HAP-1 (cell line): ENCODE measurements at regions not wholly inside any gene's neighbourhood (a gene's known extent, or its start where the extent isn't known, plus 50 kb on each side); places are given as distances from the start of the nearest gene placed in this dataset.
"Not testable (repeated sequence)": the region's sequence is repeated elsewhere in the genome, so short reads cannot be mapped to it uniquely, and the experiment has no call there.

Experiments
- DNase-seq, 2 experiments: peaks; one replicate each; pipeline ENCODE4 v3.0.0-alpha.2; 2016 to 2020; ENCODE audit warnings: low spot score in 2 of 2
- H3K27me3 ChIP-seq: fragments of 250-450 bp; sonication (Bioruptor Pico); 2 replicates; pipeline ENCODE4 v1.5.1; 2020; ENCODE audit warnings: low read depth, mild to moderate bottlenecking, moderate library complexity
- H3K36me3 ChIP-seq: fragments of 250-450 bp; sonication (Bioruptor Pico); replicated peaks from 2 replicates; pipeline ENCODE4 v1.5.1; 2020; ENCODE audit warnings: mild to moderate bottlenecking
- H3K4me1 ChIP-seq: fragments of 250-450 bp; sonication (Bioruptor Pico); 2 replicates; pipeline ENCODE4 v1.5.1; 2020; ENCODE audit warnings: mild to moderate bottlenecking
- H3K4me3 ChIP-seq: fragments of 250-450 bp; sonication (Bioruptor Pico); 2 replicates; pipeline ENCODE4 v1.5.1; 2020; ENCODE audit warnings: mild to moderate bottlenecking, moderate library complexity
- H3K9me3 ChIP-seq: fragments of 250-450 bp; sonication (Bioruptor Pico); 2 replicates; pipeline ENCODE4 v1.5.1; 2020; ENCODE audit warnings: mild to moderate bottlenecking, moderate library complexity
- in situ Hi-C: fragments of 300-500 bp; cut with MboI; formaldehyde crosslinking; loops from 3 replicates; pipeline ENCODE4 v1.14.3; 2020; ENCODE audit warnings: low sequenced_read_pairs, inconsistent platforms, mixed read lengths

- Histone ChIP-seq H3K36me3 (no peaks in the 10 kb centered on the region), H3K9me3 (no peaks in the 10 kb centered on the region; the same call in none of the 2 replicates), H3K27me3 (no peaks in the 10 kb centered on the region), H3K4me3 (no peak overlapping the region), H3K4me1 (no peaks in the 10 kb centered on the region)
- no peak for DNase-seq
- in situ Hi-C loops, result no loop called here
Measured at GRCh38 chr21:21831036-21831435, 832.8 kb downstream of the NCAM2 start.

GRCh38 chr21:21845901-21846300 lies 847.7 kb downstream of the NCAM2 start:
- Histone ChIP-seq H3K4me3 (no peak overlapping the region), H3K27me3 (no peaks in the 10 kb centered on the region), H3K9me3 (no peaks in the 10 kb centered on the region), H3K36me3 (no peaks in the 10 kb centered on the region), H3K4me1 (peaks cover 4% of the 10 kb centered on the region; the same call in 1 of the 2 replicates)
- no peak for DNase-seq
- in situ Hi-C loops, result no loop called here

DNA sequence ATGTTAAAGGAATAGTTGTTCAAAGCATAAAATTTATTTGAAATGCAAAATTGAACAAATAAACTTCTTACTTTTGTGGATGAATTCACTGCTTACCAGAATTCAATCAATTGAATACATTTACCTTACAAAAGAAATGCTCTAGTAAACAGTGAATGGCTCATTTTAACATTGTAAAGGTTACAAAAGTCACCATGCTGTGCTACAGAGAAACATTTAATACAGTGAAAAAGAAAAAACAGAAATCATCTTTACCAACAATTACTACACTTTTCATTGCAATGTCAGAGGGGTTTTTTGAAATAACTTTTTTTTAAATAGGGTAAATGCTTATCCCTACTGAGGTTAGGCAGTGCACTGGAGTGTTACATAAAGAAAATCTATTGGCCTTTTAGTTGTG lies 853.0 kb downstream of the NCAM2 start:
- in situ Hi-C loops, result no loop called here
- H3K4me1 ChIP-seq, result peaks cover 9% of the 10 kb centered on the region
- H3K9me3 ChIP-seq, result no peaks in the 10 kb centered on the region
- DNase-seq, result peak in 1 of 2 experiments; percentile 68
- no peaks in the 10 kb centered on the region for H3K27me3 ChIP-seq
- no peaks in the 10 kb centered on the region for H3K36me3 ChIP-seq
- no peak overlapping the region for H3K4me3 ChIP-seq

- H3K27me3 ChIP-seq, result no peaks in the 10 kb centered on the region
- no peak overlapping the region for H3K4me3 ChIP-seq
- peak in 1 of 2 experiments; percentile 21 for DNase-seq
- H3K9me3 ChIP-seq, result no peaks in the 10 kb centered on the region
- H3K4me1 ChIP-seq, result peaks cover 9% of the 10 kb centered on the region
- H3K36me3 ChIP-seq, result no peaks in the 10 kb centered on the region
- in situ Hi-C loops, result no loop called here
Measured at GRCh38 chr21:21851657-21852056, 853.4 kb downstream of the NCAM2 start.

DNA sequence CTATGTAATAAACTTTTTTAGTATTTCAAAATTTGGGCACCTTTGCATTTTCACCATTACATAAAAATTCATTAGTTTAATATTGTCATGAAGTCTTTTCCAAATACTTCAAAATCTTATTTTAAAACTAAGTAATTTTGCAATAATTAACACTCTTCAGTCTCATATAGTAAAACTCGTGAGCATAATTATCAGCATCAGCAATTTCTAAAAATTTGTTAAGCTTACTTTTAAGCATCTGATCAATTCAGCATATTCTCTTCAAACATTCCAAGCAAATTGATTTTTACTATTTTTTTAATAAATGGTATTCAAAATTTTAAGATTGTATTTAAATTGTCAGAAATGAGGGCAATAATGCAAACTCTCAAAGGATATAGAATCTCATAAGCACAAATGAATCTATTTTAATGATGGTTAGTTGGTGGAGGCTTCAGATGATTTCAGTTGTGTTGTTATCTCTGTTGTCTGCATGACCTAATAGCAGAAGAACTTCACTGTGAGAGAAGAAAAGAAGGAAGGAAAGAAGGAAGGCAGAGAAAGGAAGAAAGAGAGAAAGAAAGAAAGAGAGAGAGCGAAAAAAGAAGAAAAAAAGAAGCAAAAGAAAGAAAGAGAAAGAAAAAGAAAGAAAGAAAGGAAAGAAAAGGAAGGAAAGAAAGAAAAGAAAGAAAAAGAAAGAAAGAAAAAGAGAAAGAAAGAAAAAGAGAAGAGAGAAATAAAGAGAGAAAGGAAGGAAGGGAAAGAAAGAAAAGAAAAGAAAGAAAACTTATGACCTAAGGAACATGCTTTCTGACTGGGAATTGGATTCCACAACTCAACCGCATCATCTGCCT lies 860.5 kb downstream of the NCAM2 start:
- Histone ChIP-seq H3K4me3 (no peak overlapping the region), H3K36me3 (no peaks in the 10 kb centered on the region), H3K4me1 (peaks cover 12% of the 10 kb centered on the region), H3K27me3 (no peaks in the 10 kb centered on the region), H3K9me3 (no peaks in the 10 kb centered on the region)
- in situ Hi-C loops, result no loop called here
- no peak for DNase-seq

DNA sequence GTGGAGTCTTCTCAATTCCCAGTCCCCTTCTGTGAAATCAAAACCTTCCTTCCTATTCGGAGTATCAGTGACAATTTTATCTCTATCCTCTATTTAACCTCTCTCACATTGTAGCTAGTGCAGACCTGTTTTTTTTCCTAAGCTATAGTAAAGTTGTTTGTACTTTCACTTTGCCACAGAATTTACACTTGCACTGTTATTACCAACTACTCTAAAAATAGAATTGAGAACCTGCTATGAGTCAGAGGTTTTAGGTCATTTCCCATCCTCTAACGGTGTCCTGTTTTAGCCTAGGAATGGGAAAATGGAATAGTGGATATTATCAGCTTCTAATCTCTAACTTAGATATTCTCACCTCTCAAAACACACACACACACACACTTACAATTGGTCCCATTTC lies 862.7 kb downstream of the NCAM2 start:
- Histone ChIP-seq H3K36me3 (no peaks in the 10 kb centered on the region), H3K4me1 (peaks cover 12% of the 10 kb centered on the region), H3K4me3 (no peak overlapping the region), H3K9me3 (no peaks in the 10 kb centered on the region), H3K27me3 (no peaks in the 10 kb centered on the region)
- DNase-seq, result no peak
- in situ Hi-C loops, result no loop called here

- Histone ChIP-seq H3K4me3 (no peak overlapping the region), H3K4me1 (peaks cover 9% of the 10 kb centered on the region), H3K9me3 (no peaks in the 10 kb centered on the region), H3K27me3 (no peaks in the 10 kb centered on the region), H3K36me3 (no peaks in the 10 kb centered on the region)
- DNase-seq, result no peak
- in situ Hi-C loops, result no loop called here
Measured at GRCh38 chr21:21864321-21864840, 866.2 kb downstream of the NCAM2 start.

- Histone ChIP-seq H3K27me3 (no peaks in the 10 kb centered on the region), H3K4me3 (no peak overlapping the region), H3K9me3 (no peaks in the 10 kb centered on the region), H3K4me1 (no peaks in the 10 kb centered on the region), H3K36me3 (no peaks in the 10 kb centered on the region)
- in situ Hi-C loops, result no loop called here
- DNase-seq, result no peak
Measured at GRCh38 chr21:21897275-21897883, 899.2 kb downstream of the NCAM2 start.

GRCh38 chr21:21898801-21899200 lies 900.6 kb downstream of the NCAM2 start:
- no peaks in the 10 kb centered on the region for H3K4me1 ChIP-seq
- H3K36me3 ChIP-seq, result no peaks in the 10 kb centered on the region
- H3K9me3 ChIP-seq, result no peaks in the 10 kb centered on the region
- no peak overlapping the region for H3K4me3 ChIP-seq
- no peak for DNase-seq
- in situ Hi-C loops, result no loop called here
- H3K27me3 ChIP-seq, result no peaks in the 10 kb centered on the region

DNA sequence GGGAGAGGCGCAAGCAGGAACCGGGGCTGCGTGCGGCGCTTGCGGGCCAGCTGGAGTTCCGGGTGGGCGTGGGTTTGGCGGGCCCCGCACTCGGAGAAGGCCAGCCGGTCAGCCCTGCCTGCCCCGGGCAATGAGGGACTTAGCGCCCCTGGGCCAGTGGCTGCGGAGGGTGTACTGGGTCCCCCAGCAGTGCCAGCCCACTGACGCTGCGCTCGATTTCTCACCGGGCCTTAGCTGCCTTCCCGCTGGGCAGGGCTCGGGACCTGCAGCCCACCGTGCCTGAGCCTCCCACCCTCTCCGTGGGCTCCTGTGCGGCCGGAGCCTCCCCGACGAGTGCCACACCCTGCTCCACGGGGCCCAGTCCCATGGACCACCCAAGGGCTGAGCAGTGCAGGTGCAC lies 904.2 kb downstream of the NCAM2 start:
- DNase-seq, H3K4me3 ChIP-seq, in situ Hi-C loops, H3K27me3 ChIP-seq, H3K4me1 ChIP-seq, H3K36me3 ChIP-seq, H3K9me3 ChIP-seq: not testable (repeated sequence)

- no peaks in the 10 kb centered on the region for H3K36me3 ChIP-seq
- H3K4me1 ChIP-seq, result no peaks in the 10 kb centered on the region
- DNase-seq, result no peak
- no peaks in the 10 kb centered on the region for H3K9me3 ChIP-seq
- H3K27me3 ChIP-seq, result no peaks in the 10 kb centered on the region
- no peak overlapping the region for H3K4me3 ChIP-seq
- in situ Hi-C loops, result no loop called here
Measured at GRCh38 chr21:21907271-21907670, 909.1 kb downstream of the NCAM2 start.

- no peaks in the 10 kb centered on the region for H3K4me1 ChIP-seq
- no peak overlapping the region for H3K4me3 ChIP-seq
- in situ Hi-C loops, result no loop called here
- H3K27me3 ChIP-seq, result no peaks in the 10 kb centered on the region
- DNase-seq, result no peak
- H3K9me3 ChIP-seq, result no peaks in the 10 kb centered on the region
- no peaks in the 10 kb centered on the region for H3K36me3 ChIP-seq
Measured at GRCh38 chr21:21915816-21916215, 917.6 kb downstream of the NCAM2 start.

DNA sequence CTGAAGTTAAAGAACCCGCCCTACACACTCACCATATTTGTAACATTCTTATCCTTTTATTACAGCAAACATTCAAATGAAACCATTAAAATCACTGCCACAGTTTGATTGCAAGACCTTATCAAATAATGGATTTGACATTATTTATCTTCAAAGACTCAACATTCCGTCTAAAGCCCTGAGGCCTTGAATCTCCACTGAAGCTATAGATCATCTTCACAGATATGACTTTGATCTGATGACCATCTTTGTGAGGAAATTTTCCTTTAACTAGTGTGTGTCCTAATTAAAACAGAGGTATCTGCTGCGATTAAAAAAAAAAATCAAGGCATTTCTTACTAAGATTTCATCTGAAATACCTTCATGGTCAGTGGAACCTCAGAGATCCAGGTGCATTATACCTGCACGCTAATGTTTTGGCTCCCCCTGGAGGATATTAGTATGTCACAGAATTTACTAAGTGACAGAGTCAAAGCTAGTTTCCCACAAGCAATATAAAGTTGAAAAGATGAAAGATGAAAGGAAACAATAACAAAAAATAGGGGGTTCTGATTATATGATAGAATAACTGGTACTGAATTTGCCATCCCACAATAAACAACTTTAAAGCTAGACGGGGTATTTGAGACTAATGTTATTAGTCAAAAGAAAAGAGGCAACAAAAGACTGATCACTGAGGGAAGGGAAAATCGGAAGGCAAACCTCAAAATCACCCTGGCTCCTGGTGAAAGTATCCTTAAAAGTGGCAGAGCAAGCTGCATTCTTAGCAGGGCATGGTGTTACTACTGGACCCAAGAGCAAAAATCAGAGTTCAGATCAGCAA lies 923.4 kb downstream of the NCAM2 start:
- peak; percentile 8 to 21 for DNase-seq
- no peak overlapping the region for H3K4me3 ChIP-seq

GRCh38 chr21:21929226-21929625 lies 931.0 kb downstream of the NCAM2 start:
- in situ Hi-C loops, result no loop called here
- no peaks in the 10 kb centered on the region for H3K36me3 ChIP-seq

More for the DNA sequence above, 923.4 kb downstream of the NCAM2 start:
- in situ Hi-C loops, result no loop called here
- Histone ChIP-seq H3K9me3 (no peaks in the 10 kb centered on the region), H3K4me1 (no peaks in the 10 kb centered on the region), H3K36me3 (no peaks in the 10 kb centered on the region), H3K27me3 (no peaks in the 10 kb centered on the region)

More at GRCh38 chr21:21929226-21929625, 931.0 kb downstream of the NCAM2 start:
- no peaks in the 10 kb centered on the region for H3K27me3 ChIP-seq
- H3K9me3 ChIP-seq, result no peaks in the 10 kb centered on the region
- no peak overlapping the region for H3K4me3 ChIP-seq
- no peak for DNase-seq
- H3K4me1 ChIP-seq, result no peaks in the 10 kb centered on the region
